ENCODE measurements at regions not wholly inside any gene's neighbourhood (a gene's known extent, or its start where the extent isn't known, plus 50 kb on each side); places are given as distances from the start of the nearest gene placed in this dataset.

DNA sequence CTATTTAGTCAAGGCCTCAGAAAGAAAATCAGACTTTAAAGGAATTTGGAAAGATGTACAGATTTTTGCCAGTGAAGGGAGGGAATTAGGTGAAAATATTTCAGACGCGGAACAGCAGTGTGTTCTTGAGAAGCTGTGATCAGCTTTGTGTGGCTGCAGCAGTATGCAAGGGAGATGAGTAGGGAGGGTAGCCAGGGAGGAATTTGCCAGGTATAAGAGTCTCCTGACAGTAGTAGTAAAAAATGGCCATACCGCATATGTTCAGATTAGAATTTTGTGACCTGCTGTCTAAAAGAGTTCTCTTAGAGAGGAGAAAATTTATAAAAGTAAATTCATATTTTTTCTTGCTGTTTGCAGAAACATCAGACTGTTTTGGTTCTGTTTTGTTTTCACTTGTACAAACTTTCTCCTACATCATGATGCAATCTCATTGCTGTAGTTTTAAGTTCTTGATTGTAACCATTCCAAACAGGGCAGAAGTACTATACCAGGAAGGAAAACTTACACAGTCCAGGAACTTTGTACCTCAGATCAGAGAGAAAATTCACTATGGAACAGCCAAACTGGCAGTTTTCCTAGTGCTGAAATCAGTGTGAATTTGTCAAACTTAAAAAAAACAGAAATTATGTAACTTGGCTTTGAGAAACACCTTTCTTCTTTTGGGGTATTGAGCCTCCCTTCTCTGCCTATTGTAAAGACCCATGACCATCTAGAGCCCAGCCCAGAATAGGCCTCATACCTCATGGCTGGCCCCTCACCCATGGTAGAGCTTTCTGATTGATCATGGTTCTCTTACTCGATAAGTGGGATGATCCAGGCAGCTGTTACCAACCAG, 78.4 kb upstream of the NR3C1 start:
- DNase-seq (ENCODE audit: low read depth in 4 of 4, low spot score in 3 of 4), result no peak

DNA sequence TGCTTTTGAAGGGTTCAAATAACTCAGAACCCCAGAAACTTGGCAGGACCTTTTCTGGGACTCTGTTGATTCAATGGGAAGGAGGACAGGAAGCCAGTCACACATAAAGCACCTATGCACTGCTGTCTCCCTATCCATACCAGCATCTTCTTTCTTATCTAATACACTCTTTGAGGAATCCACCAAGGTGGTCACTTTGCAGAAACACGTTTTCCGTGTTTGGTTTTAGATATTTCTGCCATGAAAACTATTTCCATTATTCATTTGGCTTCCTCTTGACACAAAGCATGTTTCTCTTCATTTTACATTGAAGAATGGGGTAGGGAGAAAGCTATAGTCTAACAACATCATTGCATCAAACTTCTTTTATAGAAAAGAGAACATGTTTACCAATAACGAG, 76.5 kb upstream of the NR3C1 start:
- DNase-seq (ENCODE audit: low read depth in 4 of 4, low spot score in 3 of 4), result no peak

DNA sequence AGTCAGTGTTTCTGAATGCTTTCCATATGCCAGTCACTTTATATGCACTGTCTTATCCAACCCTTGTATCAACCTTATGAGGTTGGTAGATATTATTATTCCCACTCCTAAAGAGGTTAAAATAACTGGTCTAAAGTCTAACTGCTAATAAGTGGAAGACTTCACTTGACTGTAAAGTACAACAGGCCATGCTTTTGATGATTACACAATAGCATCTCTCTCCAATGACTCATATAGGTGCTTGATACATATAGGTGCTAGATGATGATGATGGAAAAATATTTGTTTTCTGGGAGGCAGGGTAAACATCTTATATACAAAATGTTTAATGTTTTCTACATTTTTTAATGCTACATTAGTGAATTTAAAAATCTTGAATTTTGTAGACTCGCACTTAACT, 75.9 kb upstream of the NR3C1 start:
- DNase-seq (ENCODE audit: low read depth in 4 of 4, low spot score in 3 of 4), result no peak

DNA sequence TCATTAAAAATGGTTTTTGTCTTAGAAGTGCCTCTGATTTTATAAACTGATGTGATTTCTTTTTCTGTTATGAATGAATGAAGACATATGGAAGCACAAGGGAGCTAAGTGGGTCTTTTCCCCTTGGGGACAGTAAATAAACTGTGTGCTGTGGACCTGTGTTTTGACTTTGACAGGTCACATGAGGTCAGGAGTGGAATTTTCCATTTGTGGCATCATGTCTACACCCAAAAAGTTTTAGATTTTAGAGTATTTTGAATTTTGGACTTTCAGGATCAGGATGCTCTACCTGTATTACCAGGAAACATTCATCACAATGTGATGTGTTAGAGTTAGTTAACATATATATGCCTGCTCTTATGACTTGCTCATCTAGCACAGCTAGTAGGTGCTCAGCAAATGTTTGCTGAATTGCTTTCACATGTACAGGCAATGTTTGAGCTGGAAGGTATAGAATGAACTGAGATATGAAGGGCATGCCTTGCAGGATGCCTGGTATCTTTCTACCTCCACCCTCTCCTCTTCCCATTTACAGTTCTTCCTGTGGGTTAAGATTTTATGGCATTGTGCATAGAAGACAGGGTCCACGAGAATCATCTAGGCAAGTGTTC, 73.2 kb upstream of the NR3C1 start:
- no peak for DNase-seq (ENCODE audit: low read depth in 4 of 4, low spot score in 3 of 4)

DNA sequence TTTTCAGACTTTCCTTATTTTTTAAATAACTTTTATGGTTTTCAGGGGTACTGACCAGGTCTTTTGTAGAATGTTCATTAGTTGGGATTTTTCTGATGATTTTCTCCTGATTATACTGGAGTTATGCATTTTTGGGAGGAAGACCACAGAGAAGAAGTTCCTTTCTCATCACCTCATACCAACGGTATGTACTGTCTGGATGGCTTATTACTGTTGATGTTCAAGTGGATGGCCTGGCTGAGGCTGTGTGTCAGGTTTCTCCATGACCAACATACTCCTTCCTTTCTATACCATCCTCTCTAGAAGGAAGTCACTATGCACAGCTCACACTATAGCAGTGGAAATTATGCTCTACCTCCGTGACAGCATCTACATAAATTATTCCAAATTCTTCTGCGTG, 71.1 kb upstream of the NR3C1 start:
- no peak for DNase-seq (ENCODE audit: low read depth in 4 of 4, low spot score in 3 of 4)

DNA sequence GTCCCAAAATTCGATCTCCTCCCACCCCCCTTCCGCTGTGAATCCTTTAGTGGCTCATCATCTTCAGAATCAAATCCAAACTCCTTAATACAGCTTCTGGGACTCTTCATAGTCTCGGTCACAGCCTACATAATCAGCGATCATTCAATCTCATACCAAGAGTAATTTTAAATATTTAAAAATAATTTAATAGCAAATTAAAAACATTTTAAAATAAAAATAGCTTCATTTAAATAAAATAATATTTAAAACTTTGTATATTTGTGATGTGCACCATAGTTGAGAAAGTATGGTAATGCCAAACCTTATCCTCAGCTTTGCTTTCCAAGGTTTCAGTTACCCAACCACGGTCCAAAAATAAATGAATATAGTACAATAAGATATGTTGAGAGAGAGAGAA, 70.0 kb upstream of the NR3C1 start:
- no peak for DNase-seq (ENCODE audit: low read depth in 4 of 4, low spot score in 3 of 4)

DNA sequence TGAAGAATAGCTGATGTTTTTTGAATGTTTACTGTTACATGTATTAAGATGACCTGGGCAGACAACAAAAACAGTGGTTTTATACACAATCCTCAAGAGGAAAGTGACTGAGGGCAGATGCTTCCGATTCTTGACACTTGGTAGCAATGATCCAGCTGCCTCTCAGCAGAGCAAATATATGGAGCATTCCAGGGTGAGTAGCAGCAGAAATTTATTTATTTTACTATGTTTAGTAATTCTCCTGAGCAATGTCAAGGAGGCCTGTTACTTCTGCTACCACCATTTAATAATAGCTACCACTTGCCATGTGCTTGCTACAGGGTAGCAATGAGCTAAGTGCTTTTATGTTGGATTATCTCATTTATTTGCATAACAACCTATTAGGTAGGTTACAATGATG, 69.1 kb upstream of the NR3C1 start:
- DNase-seq (ENCODE audit: low read depth in 4 of 4, low spot score in 3 of 4), result no peak

DNA sequence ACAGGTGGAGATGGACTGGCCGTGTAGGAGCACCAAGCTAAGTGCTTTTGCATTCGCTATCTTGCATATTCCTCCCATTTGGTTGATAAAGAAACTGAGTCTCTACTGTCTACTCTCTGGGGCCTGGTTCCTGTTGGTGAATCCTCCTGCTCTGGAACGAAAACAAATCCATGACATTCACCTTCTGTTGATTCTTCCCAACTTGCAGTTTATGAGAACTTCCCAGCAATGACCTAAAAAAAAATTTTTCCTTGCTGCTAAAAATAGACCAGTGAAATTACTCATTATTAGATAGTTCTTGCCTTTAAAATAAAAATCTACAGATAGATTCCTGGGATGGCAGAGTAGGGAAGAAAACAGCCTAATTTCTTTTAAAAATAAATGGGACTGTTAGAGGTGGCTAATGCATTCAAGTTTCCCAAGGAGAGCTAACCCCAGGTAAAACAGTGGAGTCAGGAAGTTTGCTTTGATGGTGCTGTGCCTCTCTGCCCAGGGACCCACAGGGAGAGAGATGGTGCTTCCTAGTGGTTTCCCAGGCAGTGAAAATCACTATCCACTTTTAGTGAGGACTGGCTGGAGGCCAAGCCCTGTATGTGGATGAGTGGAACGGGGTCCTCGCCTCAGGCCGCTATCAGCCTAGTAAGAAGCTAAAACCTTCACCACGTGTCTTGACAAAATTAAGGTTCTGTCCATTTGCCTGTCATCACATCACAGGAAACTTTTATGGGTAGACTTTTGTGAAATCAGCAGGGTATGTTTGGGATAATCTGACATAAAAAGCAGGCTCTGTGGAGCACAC, 68.4 kb upstream of the NR3C1 start:
- DNase-seq (ENCODE audit: low read depth in 4 of 4, low spot score in 3 of 4), result no peak

DNA sequence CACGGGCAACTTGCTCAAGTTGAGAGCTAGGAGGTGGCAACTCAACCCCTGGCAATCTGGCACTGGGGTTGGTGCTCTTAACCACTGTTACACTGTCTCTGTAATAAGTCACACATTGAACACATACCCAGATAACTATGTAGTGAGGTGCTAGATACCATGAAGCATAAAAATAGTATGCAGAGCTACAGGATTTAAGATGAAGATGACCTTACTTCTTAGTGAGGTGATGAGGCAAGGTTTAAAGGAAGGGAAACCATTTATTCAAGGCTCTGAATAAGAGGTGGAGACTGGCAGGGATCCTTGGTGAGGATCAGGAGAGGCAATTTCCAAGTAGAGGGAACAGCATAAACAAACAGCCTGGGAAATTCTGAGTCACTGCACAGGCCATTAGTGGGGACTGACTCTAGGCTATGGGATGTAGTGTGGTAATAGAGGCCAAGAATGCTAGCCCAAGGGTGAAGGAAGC, 67.6 kb upstream of the NR3C1 start:
- no peak for DNase-seq (ENCODE audit: low read depth in 4 of 4, low spot score in 3 of 4)

DNA sequence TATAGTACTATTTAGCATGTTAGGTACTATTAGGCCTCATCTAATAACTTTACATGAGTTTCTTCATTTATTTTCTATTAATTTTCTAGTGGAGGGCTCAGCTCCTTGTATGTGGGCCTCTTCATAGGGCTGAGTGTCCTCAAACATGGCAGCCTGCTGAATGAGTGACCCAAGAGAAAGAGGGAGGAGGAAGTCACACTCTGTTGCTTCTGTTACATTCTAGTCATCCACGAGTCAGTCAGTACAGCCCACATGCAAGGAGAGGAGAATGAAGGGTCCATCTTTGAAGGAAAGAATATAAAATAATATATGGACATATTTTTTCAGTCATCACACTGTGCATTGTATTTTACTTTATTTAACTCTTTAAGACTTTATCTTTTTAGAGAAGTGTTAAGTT, 66.6 kb upstream of the NR3C1 start:
- DNase-seq (ENCODE audit: low read depth in 4 of 4, low spot score in 3 of 4), result no peak

DNA sequence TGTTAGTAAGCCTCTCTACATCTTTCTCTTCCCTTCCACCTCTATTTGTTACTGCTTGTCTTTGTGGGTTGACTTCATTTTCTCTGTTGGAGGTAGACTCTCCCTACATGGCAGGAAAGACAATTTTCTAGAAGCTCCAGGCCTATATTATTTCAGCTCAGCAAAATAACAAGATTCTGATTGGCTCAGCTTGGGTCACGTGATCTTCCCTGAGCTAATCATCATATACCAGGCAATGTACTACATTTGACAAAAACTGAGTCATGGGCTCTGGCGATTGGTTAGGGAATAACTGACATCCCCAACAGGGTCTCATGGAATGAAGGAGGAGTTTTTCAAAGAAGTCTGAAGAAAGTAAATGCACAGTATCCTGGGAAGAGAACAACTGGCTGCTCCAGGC, 65.6 kb upstream of the NR3C1 start:
- DNase-seq (ENCODE audit: low read depth in 4 of 4, low spot score in 3 of 4), result no peak

DNA sequence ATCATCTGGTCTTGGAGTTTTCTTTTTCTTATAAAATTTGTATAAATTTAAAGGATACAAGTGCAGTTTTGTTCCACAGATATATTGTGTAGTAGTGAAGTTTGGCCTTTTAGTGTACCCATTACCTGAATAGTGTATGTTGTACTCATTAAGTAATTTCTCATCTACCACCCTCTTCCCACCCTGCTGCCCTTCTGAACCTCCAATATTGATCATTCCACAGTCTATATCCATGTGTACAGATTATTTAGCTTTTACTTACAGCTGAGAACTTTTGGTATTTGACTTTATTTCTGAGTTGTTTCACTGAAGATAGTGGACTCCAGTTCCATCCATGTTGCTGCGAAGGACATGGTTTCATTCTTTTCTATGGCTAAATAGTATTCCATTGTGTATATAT, 63.1 kb upstream of the NR3C1 start:
- DNase-seq (ENCODE audit: low read depth in 4 of 4, low spot score in 3 of 4), result no peak

DNA sequence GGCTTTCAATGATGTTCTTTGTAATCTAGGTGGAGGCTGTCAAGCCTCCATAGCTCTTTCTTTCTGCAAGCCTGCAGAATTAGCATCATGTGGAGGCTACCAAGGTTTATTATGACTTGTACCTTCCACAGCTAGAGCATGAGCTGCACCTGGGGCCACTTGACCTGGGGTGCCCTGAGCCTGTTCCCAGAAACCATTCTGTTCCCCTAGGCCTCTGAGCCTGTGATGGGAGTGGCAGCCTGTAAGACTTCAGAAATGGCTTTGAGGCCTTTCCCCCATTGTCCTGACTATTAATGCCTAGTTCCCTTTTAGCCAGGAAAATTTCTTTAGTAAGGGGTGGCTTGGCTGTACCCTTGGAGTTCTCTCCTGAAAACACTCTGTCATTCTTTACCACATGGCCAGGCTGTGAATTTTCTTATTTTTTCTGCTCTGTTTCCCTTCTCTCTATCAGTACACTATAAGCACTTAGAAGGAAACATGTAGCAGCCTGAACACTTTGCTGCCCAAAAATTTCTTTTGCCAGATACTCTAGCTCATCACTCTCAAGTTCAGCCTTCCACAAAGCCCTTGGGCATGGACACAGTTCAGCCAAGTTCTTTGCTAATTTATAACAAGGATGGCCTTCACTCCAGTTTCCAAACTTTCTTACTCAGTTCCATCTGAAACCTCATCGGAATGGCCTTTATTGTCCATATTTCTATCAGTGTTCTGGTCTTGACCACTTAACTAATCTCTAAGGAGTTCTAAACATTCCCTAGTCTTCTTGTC, 61.4 kb upstream of the NR3C1 start:
- DNase-seq (ENCODE audit: low read depth in 4 of 4, low spot score in 3 of 4), result no peak

DNA sequence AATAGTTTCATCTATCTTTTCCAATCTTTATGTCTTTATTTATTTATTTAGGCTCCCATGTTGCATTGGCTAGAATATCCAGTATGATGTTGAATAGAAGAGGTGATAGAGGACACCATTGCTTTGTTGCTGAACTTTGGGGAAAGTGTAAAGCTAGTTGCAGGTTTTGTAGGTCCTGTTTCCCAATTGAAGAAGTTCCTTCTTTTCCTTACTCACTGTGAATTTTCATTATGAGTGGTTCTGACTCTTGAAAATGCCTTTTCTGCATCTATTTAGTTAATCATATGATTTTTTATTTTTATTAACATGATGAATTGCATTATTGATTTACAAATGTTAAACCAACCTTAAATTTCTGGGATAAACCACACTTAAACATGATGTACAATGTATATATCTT, 58.9 kb upstream of the NR3C1 start:
- DNase-seq (ENCODE audit: low read depth in 4 of 4, low spot score in 3 of 4), result no peak

DNA sequence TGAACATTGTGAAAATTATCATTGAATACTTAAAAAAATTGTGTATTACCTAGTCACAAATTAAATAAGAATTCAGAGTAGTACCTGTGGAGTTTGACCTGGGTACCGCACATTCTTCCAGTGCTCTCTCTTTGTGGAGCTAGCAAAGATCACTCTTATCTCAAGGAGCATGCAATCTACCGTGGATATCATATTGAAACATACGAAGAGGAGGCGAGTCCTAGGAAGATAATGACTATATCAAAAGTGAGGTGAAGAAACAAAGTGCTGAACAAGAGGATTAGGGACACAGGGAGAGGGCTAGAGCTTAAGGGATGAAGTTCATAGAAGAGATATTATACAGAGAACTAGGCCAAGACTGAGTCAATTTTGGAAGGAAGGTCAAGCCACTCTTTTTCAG, 55.9 kb upstream of the NR3C1 start:
- DNase-seq (ENCODE audit: low read depth in 4 of 4, low spot score in 3 of 4), result no peak

DNA sequence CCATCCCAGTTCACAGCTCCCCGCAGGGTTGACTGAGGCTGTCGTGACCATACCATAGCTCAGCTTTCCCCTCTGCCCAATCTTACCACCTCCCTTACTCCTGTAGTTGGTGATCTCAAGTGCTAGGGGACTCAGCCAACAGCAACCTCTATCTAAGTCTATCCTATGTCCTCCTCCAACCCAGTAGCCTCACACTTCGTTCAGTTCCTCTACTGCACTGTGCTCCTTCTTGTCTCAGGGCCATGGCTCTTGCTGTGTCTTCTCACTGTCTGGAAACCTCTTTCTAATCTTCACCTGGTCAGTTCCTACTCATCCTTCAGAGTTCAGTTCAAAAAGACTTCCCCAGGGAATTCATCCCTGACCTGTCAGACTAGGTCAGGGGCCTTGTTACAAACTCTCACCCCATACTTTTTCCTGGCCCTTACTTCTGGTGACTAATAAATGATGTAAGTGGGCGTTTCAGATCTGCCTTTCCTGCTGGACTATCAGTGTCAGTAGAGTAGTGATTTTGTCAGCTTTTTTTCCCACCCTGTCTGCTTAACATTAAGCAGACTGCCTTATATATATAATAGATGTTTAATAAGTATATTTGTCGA, 53.6 kb upstream of the NR3C1 start:
- DNase-seq (ENCODE audit: low read depth in 4 of 4, low spot score in 3 of 4), result no peak

DNA sequence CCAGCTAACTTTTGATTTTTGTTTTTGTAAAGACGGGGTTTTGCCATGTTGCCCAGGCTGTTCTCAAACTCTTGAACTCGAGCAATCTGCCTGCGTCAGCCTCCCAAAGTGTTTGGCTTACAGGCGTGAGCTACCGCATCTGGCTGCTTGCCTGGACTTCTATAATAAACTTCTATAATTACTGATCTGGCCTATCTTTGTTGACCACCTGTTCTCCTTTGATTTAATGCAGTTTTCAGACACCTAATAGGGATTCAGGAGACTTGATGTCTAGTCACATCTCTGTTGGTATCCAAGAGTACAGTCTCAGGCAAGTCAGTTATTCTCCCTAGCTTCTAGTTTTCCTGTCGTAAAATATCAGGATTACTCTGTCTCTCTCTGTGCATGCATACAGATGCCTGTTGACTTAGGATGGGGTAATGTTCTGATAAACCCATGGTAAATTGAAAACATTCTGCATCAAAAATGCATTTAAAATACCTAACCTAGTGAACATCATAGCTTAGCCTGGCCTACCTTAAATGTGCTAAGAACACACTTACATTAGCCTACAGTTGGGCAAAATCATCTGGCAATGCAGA, 51.5 kb upstream of the NR3C1 start:
- no peak for DNase-seq (ENCODE audit: low read depth in 4 of 4, low spot score in 3 of 4)

DNA sequence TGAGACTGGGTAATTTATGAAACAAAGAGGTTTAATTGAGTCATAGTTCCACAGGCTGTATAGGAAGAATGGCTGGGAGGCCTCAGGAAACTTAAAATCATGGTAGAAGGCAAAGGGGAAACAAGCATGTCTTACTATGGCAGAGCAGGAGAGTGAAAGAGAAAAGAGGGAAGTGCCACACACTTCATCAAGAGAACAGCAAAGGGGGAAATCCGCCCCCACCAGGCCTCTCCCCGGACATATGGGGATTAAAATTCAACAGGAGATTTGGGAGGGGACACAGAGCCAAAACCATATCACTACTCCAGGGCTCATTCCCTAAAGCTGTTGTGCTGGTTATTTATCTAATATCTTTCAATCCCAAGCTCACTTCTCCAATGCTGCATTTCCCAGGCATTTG, 50.2 kb upstream of the NR3C1 start:
- DNase-seq (ENCODE audit: low read depth in 4 of 4, low spot score in 3 of 4), result no peak

Data from left renal pelvis (tissue), 4 donors.